ENCODE measurements at regions not wholly inside any gene's neighbourhood (a gene's known extent, or its start where the extent isn't known, plus 50 kb on each side); places are given as distances from the start of the nearest gene placed in this dataset.

DNA sequence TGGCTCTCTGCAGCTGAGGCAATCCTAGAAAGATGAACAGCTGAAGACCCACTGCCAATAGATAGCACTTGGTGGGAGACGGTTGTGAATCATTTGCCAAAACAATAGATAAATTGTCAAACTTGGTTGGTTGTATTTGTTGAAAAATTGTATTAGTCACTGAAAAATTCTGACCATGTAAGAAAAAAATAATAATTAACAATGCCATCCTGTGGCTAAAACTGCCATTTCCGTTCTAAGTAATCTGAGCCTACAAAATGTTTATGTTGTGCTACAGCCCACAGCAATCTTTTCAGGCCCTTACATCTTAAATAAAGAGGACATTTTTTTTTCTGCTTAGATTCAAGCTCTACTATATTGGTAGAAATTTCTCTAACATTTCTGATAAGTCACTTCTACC is 103.2 kb upstream of the ANO3 start:
- TF ChIP-seq, protein P1, sequence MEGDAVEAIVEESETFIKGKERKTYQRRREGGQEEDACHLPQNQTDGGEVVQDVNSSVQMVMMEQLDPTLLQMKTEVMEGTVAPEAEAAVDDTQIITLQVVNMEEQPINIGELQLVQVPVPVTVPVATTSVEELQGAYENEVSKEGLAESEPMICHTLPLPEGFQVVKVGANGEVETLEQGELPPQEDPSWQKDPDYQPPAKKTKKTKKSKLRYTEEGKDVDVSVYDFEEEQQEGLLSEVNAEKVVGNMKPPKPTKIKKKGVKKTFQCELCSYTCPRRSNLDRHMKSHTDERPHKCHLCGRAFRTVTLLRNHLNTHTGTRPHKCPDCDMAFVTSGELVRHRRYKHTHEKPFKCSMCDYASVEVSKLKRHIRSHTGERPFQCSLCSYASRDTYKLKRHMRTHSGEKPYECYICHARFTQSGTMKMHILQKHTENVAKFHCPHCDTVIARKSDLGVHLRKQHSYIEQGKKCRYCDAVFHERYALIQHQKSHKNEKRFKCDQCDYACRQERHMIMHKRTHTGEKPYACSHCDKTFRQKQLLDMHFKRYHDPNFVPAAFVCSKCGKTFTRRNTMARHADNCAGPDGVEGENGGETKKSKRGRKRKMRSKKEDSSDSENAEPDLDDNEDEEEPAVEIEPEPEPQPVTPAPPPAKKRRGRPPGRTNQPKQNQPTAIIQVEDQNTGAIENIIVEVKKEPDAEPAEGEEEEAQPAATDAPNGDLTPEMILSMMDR (IDR thresholded peaks at IDR 0.05) = no peak
- TF ChIP-seq, protein P2, sequence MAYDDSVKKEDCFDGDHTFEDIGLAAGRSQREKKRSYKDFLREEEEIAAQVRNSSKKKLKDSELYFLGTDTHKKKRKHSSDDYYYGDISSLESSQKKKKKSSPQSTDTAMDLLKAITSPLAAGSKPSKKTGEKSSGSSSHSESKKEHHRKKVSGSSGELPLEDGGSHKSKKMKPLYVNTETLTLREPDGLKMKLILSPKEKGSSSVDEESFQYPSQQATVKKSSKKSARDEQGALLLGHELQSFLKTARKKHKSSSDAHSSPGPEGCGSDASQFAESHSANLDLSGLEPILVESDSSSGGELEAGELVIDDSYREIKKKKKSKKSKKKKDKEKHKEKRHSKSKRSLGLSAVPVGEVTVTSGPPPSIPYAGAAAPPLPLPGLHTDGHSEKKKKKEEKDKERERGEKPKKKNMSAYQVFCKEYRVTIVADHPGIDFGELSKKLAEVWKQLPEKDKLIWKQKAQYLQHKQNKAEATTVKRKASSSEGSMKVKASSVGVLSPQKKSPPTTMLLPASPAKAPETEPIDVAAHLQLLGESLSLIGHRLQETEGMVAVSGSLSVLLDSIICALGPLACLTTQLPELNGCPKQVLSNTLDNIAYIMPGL (CRISPR knock-in tag; IDR thresholded peaks at IDR 0.05; ENCODE audit: borderline replicate concordance) = no peak

Measured in A549 (cell line).